Epithelial cell of esophagus (primary cell): ENCODE measurements at regions not wholly inside any gene's neighbourhood (a gene's known extent, or its start where the extent isn't known, plus 50 kb on each side); places are given as distances from the start of the nearest gene placed in this dataset.
"Not testable (repeated sequence)": the region's sequence is repeated elsewhere in the genome, so short reads cannot be mapped to it uniquely, and the experiment has no call there.

ENCODE experiments used
- DNase-seq: peaks from one replicate; pipeline ENCODE4 v3.0.0; 2010; ENCODE audit warnings: low read depth
- H3K4me3 ChIP-seq: 2 replicates; pipeline ENCODE4 v1.5.1; 2011; ENCODE audit warnings: mild to moderate bottlenecking, low read length, control low read depth
- CTCF ChIP-seq: IDR thresholded peaks from 2 replicates; pipeline ENCODE4 v1.5.1; 2011; ENCODE audit warnings: low read depth, mild to moderate bottlenecking, low read length, control low read depth, inconsistent platforms; ENCODE audit not compliant: insufficient read depth; ENCODE audit errors: missing control alignments

- TF ChIP-seq CTCF, result no peak
- H3K4me3 ChIP-seq, result no peak overlapping the region
- DNase-seq, result no peak
Observed at GRCh38 chr4:32917586-32917985, 2197.4 kb downstream of the PCDH7 start.

GRCh38 chr4:32929796-32930699, 2209.9 kb downstream of the PCDH7 start:
- DNase-seq, result no peak
- H3K4me3 ChIP-seq, result no peak overlapping the region
- no peak for TF ChIP-seq CTCF

GRCh38 chr4:32930700-32931099, 2210.5 kb downstream of the PCDH7 start:
- H3K4me3 ChIP-seq, result no peak overlapping the region
- no peak for TF ChIP-seq CTCF
- DNase-seq, result no peak

GRCh38 chr4:32931475-32931874, 2211.3 kb downstream of the PCDH7 start:
- DNase-seq, result peak; percentile 60
- H3K4me3 ChIP-seq, result no peak overlapping the region
- TF ChIP-seq CTCF, result no peak

GRCh38 chr4:32932156-32932555, 2212.0 kb downstream of the PCDH7 start:
- no peak for DNase-seq
- H3K4me3 ChIP-seq, result no peak overlapping the region
- TF ChIP-seq CTCF, result no peak

GRCh38 chr4:32939222-32939621, 2219.1 kb downstream of the PCDH7 start:
- H3K4me3 ChIP-seq, DNase-seq: not testable (repeated sequence)

- no peak for DNase-seq
- no peak overlapping the region for H3K4me3 ChIP-seq
- TF ChIP-seq CTCF, result no peak
Observed at GRCh38 chr4:32950866-32951265, 2230.7 kb downstream of the PCDH7 start.
